AG04450 (cell line): ENCODE measurements at regions not wholly inside any gene's neighbourhood (a gene's known extent, or its start where the extent isn't known, plus 50 kb on each side); places are given as distances from the start of the nearest gene placed in this dataset.

ENCODE experiments used
- CTCF ChIA-PET: fragments of 300-600, 350-600 bp; formaldehyde crosslinking; extraction: SDS; loops from one replicate; lab custom pipeline; 2022; ENCODE audit warnings: antibody characterized with exemption, inconsistent platforms; lab: Charles Lee
- POLR2A ChIA-PET: fragments of 350-600 bp; formaldehyde crosslinking; extraction: SDS; loops from one replicate; lab custom pipeline; 2021; ENCODE audit warnings: antibody characterized with exemption, inconsistent platforms; lab: Yijun Ruan, JAX
- DNase-seq: peaks from one replicate; pipeline ENCODE4 v3.0.0-alpha.2; 2011; ENCODE audit warnings: low read depth, low spot score
- H3K27ac ChIP-seq: one replicate; pipeline ENCODE4 v1.5.1; 2012; ENCODE audit warnings: low read depth, low read length, control low read depth
- H3K27me3 ChIP-seq: one replicate; pipeline ENCODE4 v1.6.0; 2012; ENCODE audit warnings: low read length; ENCODE audit not compliant: control insufficient read depth, insufficient read depth
- H3K4me3 ChIP-seq: 2 replicates; pipeline ENCODE4 v1.5.1; 2011; ENCODE audit warnings: mild to moderate bottlenecking, low read depth, low read length, control low read depth
- H3K9me3 ChIP-seq: 2 replicates; pipeline ENCODE4 v1.5.1; 2012; ENCODE audit warnings: low read length; ENCODE audit not compliant: control insufficient read depth, insufficient read depth
- TF ChIP-seq, protein P1 (sequence below): IDR thresholded peaks from 2 replicates; pipeline ENCODE4 v1.5.1; 2011; ENCODE audit warnings: low read depth, low read length, control low read depth, inconsistent platforms

DNA sequence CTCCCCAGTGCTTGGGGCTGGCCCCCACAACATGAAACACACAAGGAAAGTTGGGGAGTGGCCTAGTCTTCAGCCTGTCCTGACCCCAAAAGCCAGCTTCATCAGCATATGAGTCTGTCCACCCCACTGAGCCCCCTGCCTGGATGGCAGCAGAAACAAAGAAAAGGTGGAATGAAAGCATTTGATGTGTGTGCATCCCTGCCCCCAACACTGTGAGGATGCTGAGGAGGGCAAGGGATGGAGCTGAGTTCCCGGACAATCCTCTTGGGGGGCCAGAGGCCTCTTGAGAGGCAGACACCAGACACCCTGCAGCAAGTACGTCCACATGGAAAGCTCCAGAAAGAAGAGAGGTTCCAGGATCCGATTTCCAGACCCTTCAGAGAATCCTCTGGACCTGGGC is 113.5 kb upstream of the PPP1R26 start:
- Histone ChIP-seq H3K27ac (no peak overlapping the region), H3K9me3 (peaks cover 8% of the 10 kb centered on the region; the same call in 1 of the 2 replicates), H3K27me3 (no peaks in the 10 kb centered on the region), H3K4me3 (no peak overlapping the region)
- no peak for DNase-seq
- CTCF ChIA-PET = no interaction called here
- TF ChIP-seq, protein P1, sequence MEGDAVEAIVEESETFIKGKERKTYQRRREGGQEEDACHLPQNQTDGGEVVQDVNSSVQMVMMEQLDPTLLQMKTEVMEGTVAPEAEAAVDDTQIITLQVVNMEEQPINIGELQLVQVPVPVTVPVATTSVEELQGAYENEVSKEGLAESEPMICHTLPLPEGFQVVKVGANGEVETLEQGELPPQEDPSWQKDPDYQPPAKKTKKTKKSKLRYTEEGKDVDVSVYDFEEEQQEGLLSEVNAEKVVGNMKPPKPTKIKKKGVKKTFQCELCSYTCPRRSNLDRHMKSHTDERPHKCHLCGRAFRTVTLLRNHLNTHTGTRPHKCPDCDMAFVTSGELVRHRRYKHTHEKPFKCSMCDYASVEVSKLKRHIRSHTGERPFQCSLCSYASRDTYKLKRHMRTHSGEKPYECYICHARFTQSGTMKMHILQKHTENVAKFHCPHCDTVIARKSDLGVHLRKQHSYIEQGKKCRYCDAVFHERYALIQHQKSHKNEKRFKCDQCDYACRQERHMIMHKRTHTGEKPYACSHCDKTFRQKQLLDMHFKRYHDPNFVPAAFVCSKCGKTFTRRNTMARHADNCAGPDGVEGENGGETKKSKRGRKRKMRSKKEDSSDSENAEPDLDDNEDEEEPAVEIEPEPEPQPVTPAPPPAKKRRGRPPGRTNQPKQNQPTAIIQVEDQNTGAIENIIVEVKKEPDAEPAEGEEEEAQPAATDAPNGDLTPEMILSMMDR = no peak
- POLR2A ChIA-PET = no interaction called here

DNA sequence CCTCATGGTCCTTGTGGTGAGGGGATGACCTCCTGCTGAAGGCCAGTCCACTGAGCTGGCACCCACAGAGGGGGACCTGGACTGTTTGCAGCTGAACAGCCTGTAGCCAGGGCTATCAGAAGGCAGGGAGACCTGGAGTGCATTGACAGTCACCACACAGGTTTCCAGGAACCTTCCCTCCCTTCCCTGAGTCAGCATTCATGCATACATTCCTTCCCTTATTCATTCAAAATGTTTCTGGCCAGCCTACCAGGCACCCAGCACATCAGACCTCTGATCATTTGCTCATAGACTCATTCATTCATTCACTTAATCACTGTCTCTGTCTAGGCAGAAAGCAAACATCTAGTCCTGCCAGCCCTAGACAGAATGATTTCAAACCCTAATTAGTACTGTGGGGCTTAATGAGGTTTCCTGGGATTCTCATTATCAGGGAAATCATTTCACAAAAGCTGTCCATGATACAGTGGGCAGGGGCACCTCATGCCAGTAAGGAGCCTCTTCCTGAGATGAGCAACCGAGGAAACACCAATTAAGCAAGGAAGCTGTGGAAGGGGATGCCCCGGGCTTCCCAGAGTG is 110.1 kb upstream of the PPP1R26 start:
- H3K9me3 ChIP-seq = peaks cover 17% of the 10 kb centered on the region; the same call in 1 of the 2 replicates
- TF ChIP-seq, protein P1 = no peak
- POLR2A ChIA-PET = no interaction called here

DNA sequence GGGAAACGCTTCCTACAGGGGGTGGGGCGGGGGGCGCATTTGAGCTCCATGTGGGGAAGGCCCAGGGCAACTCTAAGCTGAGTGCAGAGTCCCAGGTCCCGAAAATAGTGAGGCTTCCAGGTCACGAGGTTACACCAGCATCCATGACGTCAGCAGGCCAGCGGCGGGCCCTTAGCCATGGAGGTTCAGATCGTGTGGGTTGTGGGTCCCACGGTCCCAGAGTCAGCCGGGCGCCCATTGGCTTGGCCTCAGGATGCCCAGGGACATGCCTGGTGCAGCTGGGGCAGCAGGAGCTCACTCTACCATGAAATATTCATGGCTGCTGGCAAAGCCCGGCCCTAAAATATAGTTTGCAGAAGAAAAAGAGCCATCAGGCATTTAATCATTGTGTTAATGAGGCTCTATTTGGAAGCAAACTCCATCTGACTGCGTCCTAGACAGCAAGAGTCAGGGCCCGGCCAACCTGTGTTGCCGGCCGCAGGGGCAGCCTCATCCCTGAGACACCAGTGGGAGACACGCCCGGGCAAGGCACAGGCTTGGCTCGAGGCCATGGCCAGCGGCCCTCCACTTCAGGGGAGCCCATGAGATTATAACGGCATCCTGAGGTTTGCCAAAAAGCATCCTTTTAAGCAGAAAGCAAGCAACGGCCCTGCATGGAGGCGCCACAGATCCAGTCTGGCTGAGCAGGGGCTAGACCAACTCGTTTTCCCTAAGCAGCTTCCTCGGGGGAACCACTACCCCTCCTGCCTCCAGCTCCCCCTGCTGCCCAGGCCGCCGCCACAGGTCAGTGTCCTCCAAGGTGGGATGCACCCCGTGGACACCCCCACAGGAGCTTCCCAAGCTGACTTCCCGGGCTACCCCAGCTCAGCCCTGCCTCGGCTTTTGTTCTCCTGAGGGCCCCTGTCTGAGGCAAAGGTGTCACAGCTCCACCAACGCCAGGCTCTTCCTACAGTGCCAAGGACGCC is 108.9 kb upstream of the PPP1R26 start:
- Histone ChIP-seq H3K4me3 (no peak overlapping the region), H3K27ac (no peak overlapping the region), H3K9me3 (peaks cover 17% of the 10 kb centered on the region; the same call in 1 of the 2 replicates), H3K27me3 (peaks cover 4% of the 10 kb centered on the region)
- DNase-seq = no peak
- TF ChIP-seq, protein P1 = no peak
- CTCF ChIA-PET = interaction anchor here (0.8 kb wide), 1 partner anchor 247 kb away, joined by 4 read pairs; no protein-coding TSS in a partner anchor
- POLR2A ChIA-PET = no interaction called here

More for the DNA sequence above, 110.1 kb upstream of the PPP1R26 start:
- Histone ChIP-seq H3K4me3 (no peak overlapping the region), H3K27ac (no peak overlapping the region), H3K27me3 (no peaks in the 10 kb centered on the region)
- CTCF ChIA-PET = interaction anchor here (0.8 kb wide), 1 partner anchor 246 kb away, joined by 4 read pairs; no protein-coding TSS in a partner anchor
- DNase-seq = no peak

DNA sequence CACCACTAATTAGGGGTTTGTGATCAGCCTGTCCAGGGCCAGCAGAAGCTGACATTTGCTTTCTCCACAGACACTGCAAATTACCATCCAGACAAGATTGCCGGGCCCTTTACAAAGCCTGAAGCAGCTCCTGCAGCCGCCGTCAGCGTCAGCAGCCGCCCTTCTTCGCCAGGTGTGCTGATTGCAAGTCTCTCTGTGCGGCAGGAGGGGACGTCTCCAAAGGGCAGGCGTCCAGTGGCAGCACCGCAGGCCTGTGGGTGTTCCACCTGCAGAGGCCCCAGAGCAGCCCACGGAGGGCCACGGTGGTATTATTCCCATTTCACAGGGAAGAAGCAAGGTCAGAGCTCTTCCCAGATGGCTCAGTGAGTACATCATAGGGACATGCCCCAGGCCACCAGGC is 108.0 kb upstream of the PPP1R26 start:
- no peak overlapping the region for H3K4me3 ChIP-seq
- POLR2A ChIA-PET = no interaction called here
- H3K9me3 ChIP-seq = peaks cover 17% of the 10 kb centered on the region; the same call in 1 of the 2 replicates
- peaks cover 4% of the 10 kb centered on the region for H3K27me3 ChIP-seq
- TF ChIP-seq, protein P1 = no peak
- no peak for DNase-seq
- H3K27ac ChIP-seq = no peak overlapping the region
- CTCF ChIA-PET = no interaction called here
